ENCODE measurements at regions not wholly inside any gene's neighbourhood (a gene's known extent, or its start where the extent isn't known, plus 50 kb on each side); places are given as distances from the start of the nearest gene placed in this dataset.
"Not testable (repeated sequence)": the region's sequence is repeated elsewhere in the genome, so short reads cannot be mapped to it uniquely, and the experiment has no call there.

DNA sequence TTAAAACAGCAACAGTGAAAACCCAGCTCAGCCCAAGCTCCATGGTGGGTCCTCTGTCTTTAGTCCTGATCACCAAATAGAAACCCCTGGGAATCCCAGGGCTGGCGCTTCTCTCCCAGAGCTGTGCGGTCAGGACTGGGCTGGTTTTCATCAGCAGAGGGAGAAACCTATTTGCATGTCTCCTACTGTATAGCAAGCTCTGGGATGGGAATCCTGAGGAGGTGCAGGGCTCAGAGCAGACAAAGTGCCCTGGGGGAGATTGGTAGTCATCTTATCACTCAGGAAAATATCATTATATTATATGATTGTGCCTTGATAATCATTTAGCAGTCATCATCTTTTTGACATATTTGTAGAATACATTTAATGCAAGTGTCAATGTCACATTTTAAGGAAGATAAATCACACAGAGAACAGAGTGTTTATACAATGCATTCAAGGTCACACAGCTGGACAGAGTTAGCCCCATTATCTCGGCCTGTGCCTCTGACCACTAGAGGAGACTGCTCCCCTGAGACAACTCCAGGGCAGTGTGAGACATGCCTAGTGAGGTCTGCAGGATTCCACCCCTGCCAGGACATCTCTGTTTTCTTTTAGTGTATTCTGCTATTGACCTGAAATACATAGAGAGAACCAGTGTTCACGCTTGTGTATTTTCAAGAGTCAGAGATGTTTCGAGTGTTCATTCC is 818.6 kb downstream of the TMEM121 start:
- not testable (repeated sequence) for DNase-seq (ENCODE audit: low read depth, low spot score)

DNA sequence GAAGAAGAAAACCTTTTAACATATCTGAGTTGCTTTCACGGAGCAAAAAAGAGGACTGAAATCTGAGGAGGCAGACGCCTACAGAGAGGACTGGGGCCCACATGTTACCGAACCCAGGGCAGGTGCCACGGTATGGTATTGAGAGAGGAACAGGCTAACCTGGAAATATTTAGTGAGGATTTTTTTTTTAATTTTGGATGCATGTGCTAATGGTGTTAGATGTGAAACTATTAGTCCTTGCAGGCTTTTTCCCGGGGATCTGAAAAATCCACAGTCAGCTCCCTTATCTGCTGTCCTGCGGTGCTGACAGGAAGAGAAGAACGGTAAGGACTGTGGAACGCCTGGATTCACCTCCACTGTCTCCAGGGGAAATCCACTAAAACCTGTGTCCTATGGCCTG is 819.7 kb downstream of the TMEM121 start:
- DNase-seq (ENCODE audit: low read depth, low spot score): no peak

- no peak for DNase-seq (ENCODE audit: low read depth, low spot score)
Measured at GRCh38 chr14:106346534-106347290, 820.3 kb downstream of the TMEM121 start.

DNA sequence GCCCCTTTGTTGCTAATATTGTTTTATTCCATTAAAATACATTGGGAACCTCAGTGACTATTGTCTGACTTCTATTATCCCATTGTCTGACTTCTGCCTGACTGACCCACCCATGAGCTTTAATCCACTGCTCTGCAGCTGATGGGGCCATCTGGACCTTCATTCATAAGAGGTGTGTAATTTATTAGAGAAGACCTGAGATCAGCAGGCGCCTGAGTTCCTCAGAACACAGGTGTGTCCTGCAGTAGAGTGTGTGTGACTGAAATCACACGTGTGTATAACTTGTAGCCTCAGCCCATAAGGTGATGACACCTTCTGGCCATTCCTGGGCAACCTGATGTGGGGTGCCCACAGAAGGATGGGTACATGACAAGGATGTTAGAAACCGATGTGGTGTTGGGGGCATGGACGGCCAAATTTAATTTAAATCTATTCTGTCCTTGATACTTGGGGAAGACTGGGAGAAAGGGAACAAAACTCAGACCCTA is 821.0 kb downstream of the TMEM121 start:
- no peak for DNase-seq (ENCODE audit: low read depth, low spot score)

- DNase-seq (ENCODE audit: low read depth, low spot score): no peak
Measured at GRCh38 chr14:106347890-106348755, 821.7 kb downstream of the TMEM121 start.

DNA sequence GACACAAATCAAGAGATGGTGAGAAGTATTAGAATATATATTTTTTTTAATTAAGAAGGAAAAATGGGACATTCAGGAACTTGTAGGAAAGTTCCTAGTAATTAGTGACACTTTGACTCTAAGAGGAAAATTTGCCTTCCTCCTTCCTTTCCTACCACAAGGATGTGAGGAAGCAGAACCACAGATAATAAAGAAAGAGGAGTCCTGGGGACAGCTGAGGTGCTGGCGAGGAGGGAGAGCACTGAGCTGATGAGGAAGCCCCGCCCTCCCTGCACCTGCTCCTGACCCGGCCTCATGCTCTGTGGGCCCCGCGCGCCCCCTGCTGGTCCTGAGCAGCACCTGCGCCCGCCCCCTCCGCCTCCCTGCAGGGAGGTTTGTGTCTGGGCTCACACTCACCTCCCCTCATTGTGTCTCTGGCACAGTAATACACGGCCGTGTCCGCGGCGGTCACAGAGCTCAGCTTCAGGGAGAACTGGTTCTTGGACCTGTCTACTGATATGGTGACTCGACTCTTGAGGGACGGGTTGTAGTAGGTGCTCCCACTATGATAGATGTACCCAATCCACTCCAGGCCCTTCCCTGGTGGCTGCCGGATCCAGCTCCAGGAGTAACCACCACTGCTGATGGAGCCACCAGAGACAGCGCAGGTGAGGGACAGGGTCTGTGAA is 822.6 kb downstream of the TMEM121 start:
- not testable (repeated sequence) for DNase-seq (ENCODE audit: low read depth, low spot score)

DNA sequence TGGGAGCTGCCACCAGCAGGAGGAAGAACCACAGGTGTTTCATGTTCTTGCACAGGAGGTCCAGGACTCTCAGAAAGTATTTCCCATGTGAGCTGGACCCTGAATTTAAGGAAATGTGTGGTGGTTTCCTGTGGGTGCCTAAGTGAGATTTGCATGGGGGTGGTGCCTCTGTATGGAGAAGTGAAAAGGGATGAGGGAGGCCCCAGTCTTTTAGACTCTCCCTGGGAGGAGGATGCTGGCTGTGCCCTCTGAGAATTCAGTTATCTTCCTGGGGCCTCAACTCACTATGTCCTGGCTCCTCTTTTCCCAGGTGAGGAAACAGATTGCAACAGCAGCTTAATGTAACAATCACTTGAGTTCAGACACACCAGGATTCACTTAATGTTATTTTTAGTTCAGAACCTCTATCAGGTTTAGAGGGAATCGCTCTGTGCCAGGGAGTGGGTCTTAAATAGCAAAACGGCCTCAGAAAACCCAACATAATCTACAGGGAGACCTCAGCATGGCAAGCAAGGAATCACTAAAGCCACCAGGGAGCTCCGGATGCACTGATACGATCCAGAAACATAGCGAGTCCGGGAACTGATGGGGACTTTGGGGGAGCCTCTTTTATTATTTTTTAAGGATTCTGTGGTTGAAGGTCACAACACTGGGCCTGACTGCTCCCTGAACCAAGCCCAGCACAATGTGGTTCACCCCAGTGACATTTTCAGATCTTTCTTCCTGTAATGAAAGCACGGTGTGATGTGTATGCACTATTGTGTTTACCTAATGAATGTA is 823.5 kb downstream of the TMEM121 start:
- not testable (repeated sequence) for DNase-seq (ENCODE audit: low read depth, low spot score)

DNA sequence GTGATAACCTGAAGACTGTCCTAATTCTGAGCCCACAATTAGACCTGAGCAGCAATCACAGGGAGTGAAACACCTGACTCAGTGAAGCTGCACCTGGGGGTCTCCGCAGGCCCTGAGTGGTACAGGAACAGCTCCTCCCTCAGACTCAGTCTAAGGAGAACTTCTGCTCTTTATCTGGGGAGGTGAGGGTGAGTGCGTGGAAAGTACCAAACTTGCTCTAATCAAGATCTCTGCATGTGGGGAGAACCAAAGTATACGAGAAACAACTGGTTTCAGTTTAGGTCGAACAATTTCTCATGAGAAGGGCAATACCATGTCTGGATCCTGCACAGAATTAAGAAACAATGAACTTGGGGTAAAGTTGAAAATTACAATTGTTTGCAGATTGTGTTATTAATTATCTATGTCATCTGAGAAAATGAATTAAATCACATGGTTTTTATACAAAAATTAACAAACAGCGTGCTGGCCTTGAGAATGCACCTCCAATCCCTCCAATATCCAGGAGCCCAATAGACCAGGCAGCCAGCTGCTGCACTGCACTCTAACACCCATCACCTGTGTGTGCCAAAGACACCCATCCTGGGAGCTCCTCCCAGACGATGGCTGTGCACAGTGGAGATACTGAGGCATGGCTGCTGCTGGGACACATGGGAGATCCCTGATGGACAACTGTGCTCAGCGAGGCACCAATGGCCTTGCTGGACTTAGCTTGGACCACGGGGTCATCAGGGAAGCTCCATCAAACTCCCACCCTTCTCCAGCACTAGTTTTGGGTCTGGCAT is 828.8 kb downstream of the TMEM121 start:
- not testable (repeated sequence) for DNase-seq (ENCODE audit: low read depth, low spot score)

- DNase-seq (ENCODE audit: low read depth, low spot score): not testable (repeated sequence)
Measured at GRCh38 chr14:106355881-106356642, 829.7 kb downstream of the TMEM121 start.

DNA sequence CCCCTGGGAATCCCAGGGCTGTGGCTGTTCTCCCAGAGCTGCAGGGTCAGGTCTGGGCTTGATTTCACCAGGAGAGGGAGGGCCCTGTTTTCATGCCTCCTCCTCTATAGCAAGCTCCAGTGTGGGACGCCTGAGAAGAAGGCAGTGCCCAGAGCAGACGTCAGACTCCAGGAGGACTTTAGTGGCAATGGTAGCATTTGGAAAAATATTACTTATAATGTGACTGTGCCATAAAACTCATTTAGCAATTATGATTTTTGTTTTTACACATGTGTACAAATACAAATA is 830.2 kb downstream of the TMEM121 start:
- not testable (repeated sequence) for DNase-seq (ENCODE audit: low read depth, low spot score)

- not testable (repeated sequence) for DNase-seq (ENCODE audit: low read depth, low spot score)
Measured at GRCh38 chr14:106359157-106359887, 832.9 kb downstream of the TMEM121 start.

GRCh38 chr14:106365371-106365770 is 839.0 kb downstream of the TMEM121 start:
- not testable (repeated sequence) for DNase-seq (ENCODE audit: low read depth, low spot score)

DNA sequence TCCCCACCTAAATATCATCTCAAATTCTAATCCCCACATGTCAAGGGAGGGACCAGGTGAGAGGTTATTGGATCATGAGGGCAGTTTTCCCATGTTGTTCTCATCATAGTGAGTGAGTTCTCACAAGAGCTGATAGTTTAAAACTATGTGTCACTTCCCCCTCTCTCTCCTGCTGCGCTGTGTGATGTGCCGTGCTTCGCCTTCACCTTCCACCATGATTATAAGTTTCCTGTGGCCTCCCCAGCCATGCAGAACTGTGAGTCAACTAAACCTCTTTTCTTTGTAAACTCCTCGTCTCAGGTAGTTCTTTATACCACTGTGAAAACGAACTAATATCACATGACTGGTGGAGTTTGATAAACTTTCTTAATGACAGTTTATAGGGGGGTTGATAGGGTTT is 839.5 kb downstream of the TMEM121 start:
- DNase-seq (ENCODE audit: low read depth, low spot score): not testable (repeated sequence)

GRCh38 chr14:106366971-106367370 is 840.6 kb downstream of the TMEM121 start:
- not testable (repeated sequence) for DNase-seq (ENCODE audit: low read depth, low spot score)

DNA sequence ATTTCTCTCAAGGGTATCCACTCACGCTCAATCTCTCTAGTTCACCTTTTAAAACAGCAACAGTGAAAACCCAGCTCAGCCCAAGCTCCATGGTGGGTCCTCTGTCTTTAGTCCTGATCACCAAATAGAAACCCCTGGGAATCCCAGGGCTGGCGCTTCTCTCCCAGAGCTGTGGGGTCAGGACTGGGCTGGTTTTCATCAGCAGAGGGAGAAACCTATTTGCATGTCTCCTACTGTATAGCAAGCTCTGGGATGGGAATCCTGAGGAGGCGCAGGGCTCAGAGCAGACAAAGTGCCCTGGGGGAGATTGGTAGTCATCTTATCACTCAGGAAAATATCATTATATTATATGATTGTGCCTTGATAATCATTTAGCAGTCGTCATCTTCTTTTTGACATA is 843.1 kb downstream of the TMEM121 start:
- DNase-seq (ENCODE audit: low read depth, low spot score): not testable (repeated sequence)

- DNase-seq (ENCODE audit: low read depth, low spot score): no peak
Measured at GRCh38 chr14:106372870-106373652, 846.7 kb downstream of the TMEM121 start.

DNA sequence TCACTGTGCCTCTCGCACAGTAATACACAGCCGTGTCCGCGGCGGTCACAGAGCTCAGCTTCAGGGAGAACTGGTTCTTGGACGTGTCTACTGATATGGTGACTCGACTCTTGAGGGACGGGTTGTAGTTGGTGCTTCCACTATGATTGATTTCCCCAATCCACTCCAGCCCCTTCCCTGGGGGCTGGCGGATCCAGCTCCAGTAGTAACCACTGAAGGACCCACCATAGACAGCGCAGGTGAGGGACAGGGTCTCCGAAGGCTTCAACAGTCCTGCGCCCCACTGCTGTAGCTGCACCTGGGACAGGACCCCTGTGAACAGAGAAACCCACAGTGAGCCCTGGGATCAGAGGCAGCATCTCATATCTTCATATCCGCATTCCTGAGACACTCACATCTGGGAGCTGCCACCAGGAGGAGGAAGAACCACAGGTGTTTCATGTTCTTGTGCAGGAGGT is 847.3 kb downstream of the TMEM121 start:
- not testable (repeated sequence) for DNase-seq (ENCODE audit: low read depth, low spot score)

DNA sequence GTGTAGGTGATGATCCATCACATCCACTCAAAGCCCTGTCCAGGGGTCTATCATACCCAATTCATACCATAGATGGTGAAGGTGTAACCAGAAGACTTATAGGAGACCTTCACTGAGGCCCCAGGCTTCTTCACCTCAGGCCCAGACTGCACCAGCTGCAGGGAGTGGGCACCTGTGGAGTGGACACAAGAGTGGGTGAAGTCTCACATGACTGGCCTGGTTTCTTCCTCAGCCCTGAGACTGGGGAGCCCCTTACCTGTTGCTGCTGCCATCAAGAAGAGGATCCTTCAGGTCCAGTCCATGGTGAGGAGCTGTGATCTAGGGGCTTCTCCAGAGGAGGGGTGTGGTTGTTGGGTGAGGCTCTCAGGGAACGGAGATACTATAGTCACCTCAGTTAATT is 851.0 kb downstream of the TMEM121 start:
- DNase-seq (ENCODE audit: low read depth, low spot score): no peak

Measured in astrocyte of the hippocampus (primary cell).